ENCODE measurements at regions not wholly inside any gene's neighbourhood (a gene's known extent, or its start where the extent isn't known, plus 50 kb on each side); places are given as distances from the start of the nearest gene placed in this dataset.
"Not testable (repeated sequence)": the region's sequence is repeated elsewhere in the genome, so short reads cannot be mapped to it uniquely, and the experiment has no call there.

GRCh38 chr13:111587249-111587648, 266.8 kb downstream of the TEX29 start:
- H3K27ac ChIP-seq = no peak overlapping the region
- no peak overlapping the region for H3K4me3 ChIP-seq (ENCODE audit: low read depth in 1 of 2, low read length in 1 of 2)
- no peak for TF ChIP-seq CTCF (IDR thresholded peaks at IDR 0.05)
- no peaks in the 10 kb centered on the region for H3K4me1 ChIP-seq (ENCODE audit: control insufficient read depth in 1 of 2, insufficient read depth in 1 of 2, low read depth in 1 of 2, low read length in 1 of 2)
- no peaks in the 10 kb centered on the region for H3K9me3 ChIP-seq
- H3K36me3 ChIP-seq = no peaks in the 10 kb centered on the region
- H3K27me3 ChIP-seq = no peaks in the 10 kb centered on the region

GRCh38 chr13:111589321-111589720, 268.9 kb downstream of the TEX29 start:
- no peak for TF ChIP-seq CTCF (IDR thresholded peaks at IDR 0.05)
- H3K27me3 ChIP-seq = no peaks in the 10 kb centered on the region
- H3K9me3 ChIP-seq = no peaks in the 10 kb centered on the region
- H3K4me1 ChIP-seq (ENCODE audit: control insufficient read depth in 1 of 2, insufficient read depth in 1 of 2, low read depth in 1 of 2, low read length in 1 of 2) = no peaks in the 10 kb centered on the region
- H3K36me3 ChIP-seq = no peaks in the 10 kb centered on the region
- H3K27ac ChIP-seq = no peak overlapping the region
- no peak overlapping the region for H3K4me3 ChIP-seq (ENCODE audit: low read depth in 1 of 2, low read length in 1 of 2)

GRCh38 chr13:111589992-111590391, 269.6 kb downstream of the TEX29 start:
- H3K4me1 ChIP-seq (ENCODE audit: control insufficient read depth in 1 of 2, insufficient read depth in 1 of 2, low read depth in 1 of 2, low read length in 1 of 2) = no peaks in the 10 kb centered on the region
- H3K9me3 ChIP-seq = no peaks in the 10 kb centered on the region
- no peak overlapping the region for H3K4me3 ChIP-seq (ENCODE audit: low read depth in 1 of 2, low read length in 1 of 2)
- no peaks in the 10 kb centered on the region for H3K36me3 ChIP-seq
- H3K27me3 ChIP-seq = no peaks in the 10 kb centered on the region
- no peak for TF ChIP-seq CTCF (IDR thresholded peaks at IDR 0.05)
- no peak overlapping the region for H3K27ac ChIP-seq

- no peaks in the 10 kb centered on the region for H3K4me1 ChIP-seq (ENCODE audit: control insufficient read depth in 1 of 2, insufficient read depth in 1 of 2, low read depth in 1 of 2, low read length in 1 of 2)
- no peaks in the 10 kb centered on the region for H3K36me3 ChIP-seq
- H3K27ac ChIP-seq = no peak overlapping the region
- TF ChIP-seq CTCF (IDR thresholded peaks at IDR 0.05) = no peak
- H3K27me3 ChIP-seq = no peaks in the 10 kb centered on the region
- H3K4me3 ChIP-seq (ENCODE audit: low read depth in 1 of 2, low read length in 1 of 2) = no peak overlapping the region
- H3K9me3 ChIP-seq = no peaks in the 10 kb centered on the region
Measured at GRCh38 chr13:111590796-111591195, 270.4 kb downstream of the TEX29 start.

GRCh38 chr13:111593490-111593889, 273.0 kb downstream of the TEX29 start:
- H3K36me3 ChIP-seq = not testable (repeated sequence)

GRCh38 chr13:111594606-111595005, 274.2 kb downstream of the TEX29 start:
- no peaks in the 10 kb centered on the region for H3K4me1 ChIP-seq (ENCODE audit: control insufficient read depth in 1 of 2, insufficient read depth in 1 of 2, low read depth in 1 of 2, low read length in 1 of 2)
- H3K4me3 ChIP-seq (ENCODE audit: low read depth in 1 of 2, low read length in 1 of 2) = no peak overlapping the region
- H3K36me3 ChIP-seq = no peaks in the 10 kb centered on the region
- no peak for TF ChIP-seq CTCF (IDR thresholded peaks at IDR 0.05)
- H3K27ac ChIP-seq = no peak overlapping the region
- no peaks in the 10 kb centered on the region for H3K27me3 ChIP-seq
- H3K9me3 ChIP-seq = no peaks in the 10 kb centered on the region

More at GRCh38 chr13:111593490-111593889, 273.0 kb downstream of the TEX29 start:
- not testable (repeated sequence) for H3K4me1 ChIP-seq (ENCODE audit: control insufficient read depth in 1 of 2, insufficient read depth in 1 of 2, low read depth in 1 of 2, low read length in 1 of 2); H3K9me3 ChIP-seq; H3K27me3 ChIP-seq; H3K4me3 ChIP-seq (ENCODE audit: low read depth in 1 of 2, low read length in 1 of 2); H3K27ac ChIP-seq
